Endothelial cell of umbilical vein (primary cell): ENCODE measurements at regions not wholly inside any gene's neighbourhood (a gene's known extent, or its start where the extent isn't known, plus 50 kb on each side); places are given as distances from the start of the nearest gene placed in this dataset.

ENCODE experiments used
- BruUV-seq: library from RNA; stranded (reverse); fragments of 400-500 nt; replicated peaks from 2 replicates; lab custom pipeline; 2021; lab: Mats Ljungman, UMichigan
- CTCF ChIA-PET: fragments of 300-600, 350-600 bp; sonication (Branson Sonifier 250); formaldehyde crosslinking; loops from one replicate; lab custom pipeline; 2021; ENCODE audit warnings: antibody characterized with exemption, inconsistent platforms; lab: Charles Lee
- POLR2A ChIA-PET: fragments of 300-600, 350-600 bp; sonication (Branson Sonifier 250); formaldehyde crosslinking; loops from one replicate; lab custom pipeline; 2021; ENCODE audit warnings: antibody characterized with exemption, inconsistent platforms; lab: Charles Lee
- DNase-seq: peaks from one replicate; pipeline ENCODE4 v3.0.0-alpha.2; 2011; ENCODE audit warnings: low read depth, low spot score
- FAIRE-seq: peaks from 2 replicates; lab custom pipeline; 2011; peaks lifted over from hg19 to GRCh38; lab: Jason Lieb, UNC
- H2AFZ ChIP-seq: 2 replicates; pipeline ENCODE4 v1.6.0; 2012; ENCODE audit warnings: low read depth, low read length, control low read depth, inconsistent platforms
- H3K27ac ChIP-seq: 2 replicates; pipeline ENCODE4 v1.5.1; 2011; ENCODE audit warnings: low read depth, mild to moderate bottlenecking, control low read depth, low read length, moderate library complexity; ENCODE audit not compliant: insufficient read depth
- H3K27me3 ChIP-seq, 2 experiments: 2 replicates each; pipeline versions ENCODE4 v1.6.0 to v1.6.1; 2011; ENCODE audit warnings: low read length in 2 of 2, mixed read lengths in 1 of 2; ENCODE audit not compliant: control insufficient read depth in 2 of 2, insufficient read depth in 2 of 2
- H3K36me3 ChIP-seq, 2 experiments: 2 replicates in 1 of 2; 3 replicates in 1 of 2; pipeline ENCODE4 v1.5.1; 2011; ENCODE audit warnings: low read length in 2 of 2, mild to moderate bottlenecking in 1 of 2, moderate library complexity in 1 of 2; ENCODE audit not compliant: control insufficient read depth in 2 of 2, insufficient read depth in 2 of 2; ENCODE audit errors: extremely low read depth in 1 of 2
- H3K4me1 ChIP-seq: 3 replicates; pipeline ENCODE4 v1.5.1; 2011; ENCODE audit warnings: mild to moderate bottlenecking, low read length; ENCODE audit not compliant: control insufficient read depth, insufficient read depth; ENCODE audit errors: extremely low read depth
- H3K4me2 ChIP-seq: 2 replicates; pipeline ENCODE4 v1.6.1; 2011; ENCODE audit warnings: low read length, control low read depth, mixed read lengths; ENCODE audit not compliant: insufficient read depth
- H3K4me3 ChIP-seq, 3 experiments: fragments of 200-600 bp in 1 of 3; sonication (generic), shearing (Covaris generic) in 1 of 3; replicated peaks in 1 of 3; 2 replicates each; pipeline ENCODE4 v1.5.1; 2011 to 2016; ENCODE audit warnings: control low read depth in 3 of 3, low read length in 3 of 3, mild to moderate bottlenecking in 2 of 3, inconsistent platforms in 1 of 3, low read depth in 1 of 3, moderate library complexity in 1 of 3; ENCODE audit not compliant: insufficient read depth in 1 of 3
- H3K79me2 ChIP-seq: 2 replicates; pipeline ENCODE4 v1.6.0; 2012; ENCODE audit warnings: low read length, inconsistent platforms; ENCODE audit not compliant: control insufficient read depth, insufficient read depth
- H3K9ac ChIP-seq: replicated peaks from 2 replicates; pipeline ENCODE3; 2011; ENCODE audit warnings: low read length, control low read depth; ENCODE audit not compliant: insufficient read depth; ENCODE audit errors: extremely low read depth
- H3K9me1 ChIP-seq: replicated peaks from 3 replicates; pipeline ENCODE4 v1.6.0; 2011; ENCODE audit warnings: mild to moderate bottlenecking, low read length; ENCODE audit not compliant: control insufficient read depth, insufficient read depth; ENCODE audit errors: extremely low read depth
- H3K9me3 ChIP-seq: replicated peaks from 2 replicates; pipeline ENCODE4 v1.5.1; 2012; ENCODE audit warnings: low read length, inconsistent platforms; ENCODE audit not compliant: control insufficient read depth, insufficient read depth
- H4K20me1 ChIP-seq: replicated peaks from 2 replicates; pipeline ENCODE3; 2011; ENCODE audit warnings: mild to moderate bottlenecking, low read length; ENCODE audit not compliant: control insufficient read depth, insufficient read depth; ENCODE audit errors: extremely low read depth
- EZH2 ChIP-seq: IDR thresholded peaks from 2 replicates; pipeline ENCODE4 v1.6.1; 2012; ENCODE audit warnings: borderline replicate concordance, low read depth, mild to moderate bottlenecking, moderate library complexity, low read length, inconsistent platforms; ENCODE audit not compliant: severe bottlenecking
- FOS ChIP-seq: IDR thresholded peaks from 2 replicates; pipeline ENCODE4 v1.6.1; 2011; ENCODE audit warnings: mild to moderate bottlenecking, low read length, moderate library complexity, borderline replicate concordance; ENCODE audit not compliant: insufficient read depth
- GATA2 ChIP-seq: IDR thresholded peaks from 2 replicates; pipeline ENCODE4 v1.7.0; 2011; ENCODE audit warnings: low read depth, mild to moderate bottlenecking, moderate library complexity, mixed read lengths, low read length; ENCODE audit not compliant: insufficient read length, insufficient read depth
- JUN ChIP-seq: IDR thresholded peaks from 2 replicates; pipeline ENCODE4 v1.6.1; 2011; ENCODE audit warnings: borderline replicate concordance, low read depth; ENCODE audit not compliant: insufficient read length, insufficient read depth
- MYC ChIP-seq: IDR thresholded peaks from one replicate; pipeline ENCODE4 v1.6.1; 2011; ENCODE audit warnings: mild to moderate bottlenecking, low read depth, low read length
- POLR2A ChIP-seq: IDR thresholded peaks from 2 replicates; pipeline ENCODE4 v1.6.1; 2012; ENCODE audit warnings: low read depth, mild to moderate bottlenecking, control low read depth, low read length
- POLR2AphosphoS5 ChIP-seq: IDR thresholded peaks from 2 replicates; pipeline ENCODE4 v1.6.1; 2012; ENCODE audit warnings: low read depth, mild to moderate bottlenecking, control low read depth, low read length, moderate library complexity; ENCODE audit not compliant: insufficient read depth
- dilution Hi-C: fragments of 300-500 bp; cut with MboI; formaldehyde crosslinking; loops from one replicate; pipeline ENCODE4 v1.15.0; 2019; ENCODE audit warnings: low sequenced_read_pairs; ENCODE audit not compliant: extremely low pct_ligation_motif_present
- intact Hi-C: fragments of 100-400 bp; cut with micrococcal nuclease; formaldehyde crosslinking; loops from one replicate; pipeline ENCODE4 v1.10.0; 2022
- TF ChIP-seq, protein P1 (sequence below): IDR thresholded peaks from 2 replicates; pipeline ENCODE4 v1.6.1; 2011; ENCODE audit not compliant: insufficient read depth, insufficient read length
- TF ChIP-seq, protein P2 (sequence below), 2 donors: IDR thresholded peaks; 1 replicate in 1 of 2; 2 replicates in 1 of 2; pipeline ENCODE4 v1.5.1; 2011; ENCODE audit warnings: low read length in 2 of 2, mild to moderate bottlenecking in 2 of 2, moderate library complexity in 2 of 2, control low read depth in 1 of 2, inconsistent platforms in 1 of 2, low read depth in 1 of 2; ENCODE audit not compliant: insufficient read depth in 1 of 2; ENCODE audit errors: extremely low read depth in 1 of 2

DNA sequence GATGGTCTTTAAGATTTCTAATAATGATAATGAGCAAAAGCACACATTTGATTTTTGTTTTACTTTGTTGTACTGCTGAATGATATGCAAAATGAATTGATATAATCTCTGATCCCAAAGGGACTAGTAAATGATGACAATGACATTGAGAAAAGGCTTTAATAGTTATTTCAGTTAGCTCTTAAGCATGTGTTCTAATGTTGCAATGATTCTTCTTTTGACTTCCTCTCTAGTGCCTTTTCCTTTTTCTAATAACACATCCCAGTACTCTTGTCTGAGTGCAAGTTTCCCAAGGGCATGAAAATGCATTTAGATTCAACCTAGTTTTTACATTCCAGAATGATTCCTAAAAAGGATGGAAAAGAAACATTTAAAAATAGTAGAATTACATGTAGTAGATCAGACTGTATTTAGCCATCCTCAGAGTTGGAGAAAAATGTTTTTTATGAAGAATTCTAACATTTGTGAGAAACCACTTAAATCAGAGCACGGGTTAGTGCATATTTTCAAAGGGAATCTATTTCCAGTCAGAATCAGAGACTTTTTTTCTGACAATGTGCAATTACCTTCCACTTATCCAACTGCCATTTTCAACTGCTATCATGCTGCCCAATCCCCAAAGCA, 508.8 kb downstream of the C4orf33 start:
- H3K79me2 ChIP-seq = no peaks in the 10 kb centered on the region
- FAIRE-seq = no peak
- ChIA-PET POLR2A (no interaction called here), CTCF (no interaction called here)
- no peaks in the 10 kb centered on the region for H3K4me1 ChIP-seq
- no peak for TF ChIP-seq EZH2
- TF ChIP-seq POLR2AphosphoS5 = no peak
- TF ChIP-seq JUN = no peak
- no peak for TF ChIP-seq FOS
- TF ChIP-seq POLR2A = no peak
- no peak overlapping the region for H3K4me3 ChIP-seq
- no peaks in the 10 kb centered on the region for H3K9me3 ChIP-seq
- no peak overlapping the region for H3K27ac ChIP-seq
- no peaks in the 10 kb centered on the region for H3K27me3 ChIP-seq
- H2AFZ ChIP-seq = no peak overlapping the region
- no peak overlapping the region for H3K4me2 ChIP-seq
- no peak for DNase-seq
- intact Hi-C loops = no loop called here
- BruUV-seq = no TSS peak
- dilution Hi-C loops = no loop called here
- no peaks in the 10 kb centered on the region for H3K9me1 ChIP-seq
- no peaks in the 10 kb centered on the region for H4K20me1 ChIP-seq
- no peak overlapping the region for H3K9ac ChIP-seq
- H3K36me3 ChIP-seq = no peaks in the 10 kb centered on the region

DNA sequence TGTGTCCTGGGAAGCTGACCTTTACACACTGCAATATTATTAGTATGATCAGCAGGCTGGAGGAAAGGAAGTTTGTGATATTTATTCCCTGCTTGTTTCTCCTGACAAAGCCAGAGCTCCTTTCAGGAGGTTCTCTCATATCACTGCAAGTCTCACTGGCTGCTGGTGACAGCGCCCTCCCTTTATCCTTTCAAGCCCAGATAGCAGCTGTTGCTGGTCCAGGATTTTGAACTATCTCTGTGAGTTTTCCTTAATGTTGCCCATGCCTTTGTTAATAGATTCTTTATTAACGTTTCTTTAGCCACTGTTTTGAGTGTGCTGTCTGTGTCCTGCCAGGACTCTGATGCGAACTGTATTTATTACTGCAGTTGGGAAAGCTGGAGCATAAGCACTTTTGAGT, 518.7 kb downstream of the C4orf33 start:
- no TSS peak for BruUV-seq
- Histone ChIP-seq H3K27me3 (no peaks in the 10 kb centered on the region), H3K4me3 (no peak overlapping the region), H3K36me3 (no peaks in the 10 kb centered on the region), H3K27ac (no peak overlapping the region), H3K9me3 (no peaks in the 10 kb centered on the region), H3K9me1 (no peaks in the 10 kb centered on the region), H3K4me1 (no peaks in the 10 kb centered on the region), H3K79me2 (no peaks in the 10 kb centered on the region), H4K20me1 (no peaks in the 10 kb centered on the region), H2AFZ (peak overlapping the region; percentile 4), H3K9ac (no peak overlapping the region), H3K4me2 (no peak overlapping the region)
- dilution Hi-C loops = no loop called here
- no peak for DNase-seq
- ChIA-PET CTCF (interaction anchor here (1.0 to 1.1 kb wide), 2 partner anchors 9 to 27 kb away, joined by 3 to 4 read pairs; no protein-coding TSS in a partner anchor), POLR2A (no interaction called here)
- no peak for FAIRE-seq
- TF ChIP-seq POLR2AphosphoS5 = no peak
- no peak for TF ChIP-seq JUN
- TF ChIP-seq FOS = no peak
- no peak for TF ChIP-seq GATA2
- TF ChIP-seq, protein P1, sequence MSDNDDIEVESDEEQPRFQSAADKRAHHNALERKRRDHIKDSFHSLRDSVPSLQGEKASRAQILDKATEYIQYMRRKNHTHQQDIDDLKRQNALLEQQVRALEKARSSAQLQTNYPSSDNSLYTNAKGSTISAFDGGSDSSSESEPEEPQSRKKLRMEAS = no peak
- TF ChIP-seq POLR2A = no peak
- TF ChIP-seq MYC = no peak
- TF ChIP-seq, protein P2, sequence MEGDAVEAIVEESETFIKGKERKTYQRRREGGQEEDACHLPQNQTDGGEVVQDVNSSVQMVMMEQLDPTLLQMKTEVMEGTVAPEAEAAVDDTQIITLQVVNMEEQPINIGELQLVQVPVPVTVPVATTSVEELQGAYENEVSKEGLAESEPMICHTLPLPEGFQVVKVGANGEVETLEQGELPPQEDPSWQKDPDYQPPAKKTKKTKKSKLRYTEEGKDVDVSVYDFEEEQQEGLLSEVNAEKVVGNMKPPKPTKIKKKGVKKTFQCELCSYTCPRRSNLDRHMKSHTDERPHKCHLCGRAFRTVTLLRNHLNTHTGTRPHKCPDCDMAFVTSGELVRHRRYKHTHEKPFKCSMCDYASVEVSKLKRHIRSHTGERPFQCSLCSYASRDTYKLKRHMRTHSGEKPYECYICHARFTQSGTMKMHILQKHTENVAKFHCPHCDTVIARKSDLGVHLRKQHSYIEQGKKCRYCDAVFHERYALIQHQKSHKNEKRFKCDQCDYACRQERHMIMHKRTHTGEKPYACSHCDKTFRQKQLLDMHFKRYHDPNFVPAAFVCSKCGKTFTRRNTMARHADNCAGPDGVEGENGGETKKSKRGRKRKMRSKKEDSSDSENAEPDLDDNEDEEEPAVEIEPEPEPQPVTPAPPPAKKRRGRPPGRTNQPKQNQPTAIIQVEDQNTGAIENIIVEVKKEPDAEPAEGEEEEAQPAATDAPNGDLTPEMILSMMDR (IDR thresholded peaks at IDR 0.05; ENCODE audit: extremely low read depth in 1 of 2, insufficient read depth in 1 of 2, low read depth in 1 of 2, low read length in 2 of 2) = no peak
- no peak for TF ChIP-seq EZH2
- intact Hi-C loops = no loop called here
